ENCODE measurements at regions not wholly inside any gene's neighbourhood (a gene's known extent, or its start where the extent isn't known, plus 50 kb on each side); places are given as distances from the start of the nearest gene placed in this dataset.
"Not testable (repeated sequence)": the region's sequence is repeated elsewhere in the genome, so short reads cannot be mapped to it uniquely, and the experiment has no call there.

- H3K27ac Mint-ChIP-seq = no peak overlapping the region
- no peaks in the 10 kb centered on the region for H3K36me3 Mint-ChIP-seq (ENCODE audit: low read depth)
- no peak overlapping the region for H3K4me3 Mint-ChIP-seq
- CTCF ChIA-PET = no interaction called here
- DNase-seq = no peak
- peaks cover 8% of the 10 kb centered on the region for H3K27me3 Mint-ChIP-seq (ENCODE audit: low read depth)
- intact Hi-C loops (cut with micrococcal nuclease) = no loop called here
- H3K4me1 Mint-ChIP-seq (ENCODE audit: low read depth) = no peaks in the 10 kb centered on the region
- H3K9me3 Mint-ChIP-seq = peaks cover 8% of the 10 kb centered on the region
Measured at GRCh38 chr13:38463048-38463447, 113.4 kb downstream of the UFM1 start.

- H3K4me1 Mint-ChIP-seq (ENCODE audit: low read depth); DNase-seq; H3K36me3 Mint-ChIP-seq (ENCODE audit: low read depth); H3K9me3 Mint-ChIP-seq; CTCF ChIA-PET; H3K27me3 Mint-ChIP-seq (ENCODE audit: low read depth); intact Hi-C loops (cut with micrococcal nuclease); H3K27ac Mint-ChIP-seq; H3K4me3 Mint-ChIP-seq: not testable (repeated sequence)
Measured at GRCh38 chr13:38472411-38472810, 122.8 kb downstream of the UFM1 start.

GRCh38 chr13:38473305-38473704 lies 123.7 kb downstream of the UFM1 start:
- no peaks in the 10 kb centered on the region for H3K4me1 Mint-ChIP-seq (ENCODE audit: low read depth)

GRCh38 chr13:38477676-38478075 lies 128.0 kb downstream of the UFM1 start:
- Mint-ChIP-seq H3K27me3 (ENCODE audit: low read depth) (no peaks in the 10 kb centered on the region), H3K9me3 (no peaks in the 10 kb centered on the region), H3K4me3 (no peak overlapping the region), H3K4me1 (ENCODE audit: low read depth) (no peaks in the 10 kb centered on the region), H3K36me3 (ENCODE audit: low read depth) (no peaks in the 10 kb centered on the region), H3K27ac (no peak overlapping the region)
- DNase-seq = no peak
- intact Hi-C loops (cut with micrococcal nuclease) = no loop called here
- CTCF ChIA-PET = no interaction called here

More at GRCh38 chr13:38473305-38473704, 123.7 kb downstream of the UFM1 start:
- Mint-ChIP-seq H3K36me3 (ENCODE audit: low read depth) (no peaks in the 10 kb centered on the region), H3K4me3 (no peak overlapping the region), H3K27ac (no peak overlapping the region), H3K27me3 (ENCODE audit: low read depth) (peaks cover 5% of the 10 kb centered on the region), H3K9me3 (no peaks in the 10 kb centered on the region)
- intact Hi-C loops (cut with micrococcal nuclease) = no loop called here
- DNase-seq = no peak
- CTCF ChIA-PET = no interaction called here

- CTCF ChIA-PET = no interaction called here
Measured at GRCh38 chr13:38483623-38484022, 134.0 kb downstream of the UFM1 start.

GRCh38 chr13:38490657-38491056 lies 141.0 kb downstream of the UFM1 start:
- DNase-seq = no peak
- intact Hi-C loops (cut with micrococcal nuclease) = no loop called here
- Mint-ChIP-seq H3K27ac (no peak overlapping the region), H3K4me3 (no peak overlapping the region), H3K27me3 (ENCODE audit: low read depth) (no peaks in the 10 kb centered on the region), H3K36me3 (ENCODE audit: low read depth) (no peaks in the 10 kb centered on the region), H3K4me1 (ENCODE audit: low read depth) (no peaks in the 10 kb centered on the region), H3K9me3 (no peaks in the 10 kb centered on the region)
- CTCF ChIA-PET = no interaction called here

More at GRCh38 chr13:38483623-38484022, 134.0 kb downstream of the UFM1 start:
- intact Hi-C loops (cut with micrococcal nuclease) = no loop called here
- H3K27ac Mint-ChIP-seq = no peak overlapping the region
- H3K9me3 Mint-ChIP-seq = no peaks in the 10 kb centered on the region
- H3K4me1 Mint-ChIP-seq (ENCODE audit: low read depth) = no peaks in the 10 kb centered on the region
- H3K36me3 Mint-ChIP-seq (ENCODE audit: low read depth) = no peaks in the 10 kb centered on the region
- H3K4me3 Mint-ChIP-seq = no peak overlapping the region
- no peak for DNase-seq
- H3K27me3 Mint-ChIP-seq (ENCODE audit: low read depth) = no peaks in the 10 kb centered on the region

- Mint-ChIP-seq H3K27me3 (ENCODE audit: low read depth) (peaks cover 3% of the 10 kb centered on the region), H3K27ac (no peak overlapping the region), H3K9me3 (peaks cover 4% of the 10 kb centered on the region), H3K36me3 (ENCODE audit: low read depth) (no peaks in the 10 kb centered on the region), H3K4me1 (ENCODE audit: low read depth) (no peaks in the 10 kb centered on the region), H3K4me3 (no peak overlapping the region)
- CTCF ChIA-PET = interaction anchor here (0.7 kb wide), 1 partner anchor 420 kb away, joined by 3 read pairs; no protein-coding TSS in a partner anchor
- DNase-seq = no peak
- intact Hi-C loops (cut with micrococcal nuclease) = no loop called here
Measured at GRCh38 chr13:38494445-38494844, 144.8 kb downstream of the UFM1 start.

- CTCF ChIA-PET = no interaction called here
- H3K4me3 Mint-ChIP-seq = no peak overlapping the region
- intact Hi-C loops (cut with micrococcal nuclease) = no loop called here
- H3K36me3 Mint-ChIP-seq (ENCODE audit: low read depth) = no peaks in the 10 kb centered on the region
- H3K9me3 Mint-ChIP-seq = peaks cover 4% of the 10 kb centered on the region
- H3K27me3 Mint-ChIP-seq (ENCODE audit: low read depth) = peaks cover 6% of the 10 kb centered on the region
- no peak for DNase-seq
- no peaks in the 10 kb centered on the region for H3K4me1 Mint-ChIP-seq (ENCODE audit: low read depth)
- no peak overlapping the region for H3K27ac Mint-ChIP-seq
Measured at GRCh38 chr13:38496917-38497316, 147.3 kb downstream of the UFM1 start.

- CTCF ChIA-PET = no interaction called here
- Mint-ChIP-seq H3K4me1 (ENCODE audit: low read depth) (no peaks in the 10 kb centered on the region), H3K36me3 (ENCODE audit: low read depth) (no peaks in the 10 kb centered on the region), H3K27ac (no peak overlapping the region), H3K4me3 (no peak overlapping the region), H3K9me3 (peaks cover 4% of the 10 kb centered on the region), H3K27me3 (ENCODE audit: low read depth) (peaks cover 6% of the 10 kb centered on the region)
- intact Hi-C loops (cut with micrococcal nuclease) = no loop called here
- DNase-seq = no peak
Measured at GRCh38 chr13:38498271-38498670, 148.6 kb downstream of the UFM1 start.

GRCh38 chr13:38514575-38514974 lies 164.9 kb downstream of the UFM1 start:
- Mint-ChIP-seq H3K4me1 (ENCODE audit: low read depth) (no peaks in the 10 kb centered on the region), H3K4me3 (no peak overlapping the region), H3K9me3 (no peaks in the 10 kb centered on the region), H3K27me3 (ENCODE audit: low read depth) (peaks cover 9% of the 10 kb centered on the region), H3K27ac (no peak overlapping the region), H3K36me3 (ENCODE audit: low read depth) (no peaks in the 10 kb centered on the region)
- no peak for DNase-seq
- intact Hi-C loops (cut with micrococcal nuclease) = no loop called here
- CTCF ChIA-PET = no interaction called here

GRCh38 chr13:38518328-38518727 lies 168.5 kb upstream of the FREM2 start:
- CTCF ChIA-PET = interaction anchor here (0.6 kb wide), 1 partner anchor 310 kb away, joined by 3 read pairs; no protein-coding TSS in a partner anchor

GRCh38 chr13:38519229-38519911 lies 167.5 kb upstream of the FREM2 start:
- CTCF ChIA-PET = no interaction called here
- H3K9me3 Mint-ChIP-seq = no peaks in the 10 kb centered on the region
- no peak overlapping the region for H3K4me3 Mint-ChIP-seq
- no peaks in the 10 kb centered on the region for H3K36me3 Mint-ChIP-seq (ENCODE audit: low read depth)
- H3K27ac Mint-ChIP-seq = no peak overlapping the region
- intact Hi-C loops (cut with micrococcal nuclease) = no loop called here
- H3K27me3 Mint-ChIP-seq (ENCODE audit: low read depth) = peaks cover 8% of the 10 kb centered on the region
- DNase-seq = no peak
- H3K4me1 Mint-ChIP-seq (ENCODE audit: low read depth) = no peaks in the 10 kb centered on the region

More at GRCh38 chr13:38518328-38518727, 168.5 kb upstream of the FREM2 start:
- no peaks in the 10 kb centered on the region for H3K9me3 Mint-ChIP-seq
- H3K27ac Mint-ChIP-seq = no peak overlapping the region
- no peaks in the 10 kb centered on the region for H3K4me1 Mint-ChIP-seq (ENCODE audit: low read depth)
- DNase-seq = no peak
- peaks cover 8% of the 10 kb centered on the region for H3K27me3 Mint-ChIP-seq (ENCODE audit: low read depth)
- H3K36me3 Mint-ChIP-seq (ENCODE audit: low read depth) = no peaks in the 10 kb centered on the region
- H3K4me3 Mint-ChIP-seq = no peak overlapping the region
- intact Hi-C loops (cut with micrococcal nuclease) = no loop called here

- no peaks in the 10 kb centered on the region for H3K36me3 Mint-ChIP-seq (ENCODE audit: low read depth)
- H3K4me3 Mint-ChIP-seq = no peak overlapping the region
- H3K9me3 Mint-ChIP-seq = no peaks in the 10 kb centered on the region
- intact Hi-C loops (cut with micrococcal nuclease) = no loop called here
- no peak for DNase-seq
- CTCF ChIA-PET = no interaction called here
- H3K4me1 Mint-ChIP-seq (ENCODE audit: low read depth) = no peaks in the 10 kb centered on the region
- H3K27me3 Mint-ChIP-seq (ENCODE audit: low read depth) = peaks cover 8% of the 10 kb centered on the region
- H3K27ac Mint-ChIP-seq = no peak overlapping the region
Measured at GRCh38 chr13:38520041-38520440, 166.8 kb upstream of the FREM2 start.

All from activated naive CD4-positive, alpha-beta T cell treated with anti-CD3 and anti-CD28 coated beads for 36 hours (primary cell).